NOMO-1 (cell line): ENCODE measurements at regions not wholly inside any gene's neighbourhood (a gene's known extent, or its start where the extent isn't known, plus 50 kb on each side); places are given as distances from the start of the nearest gene placed in this dataset.

ENCODE experiments used
- DNase-seq, 2 experiments: peaks; one replicate each; lab custom pipeline; 2025; ENCODE audit not compliant: unreplicated experiment in 2 of 2; lab: John Stamatoyannopoulos, UW

DNA sequence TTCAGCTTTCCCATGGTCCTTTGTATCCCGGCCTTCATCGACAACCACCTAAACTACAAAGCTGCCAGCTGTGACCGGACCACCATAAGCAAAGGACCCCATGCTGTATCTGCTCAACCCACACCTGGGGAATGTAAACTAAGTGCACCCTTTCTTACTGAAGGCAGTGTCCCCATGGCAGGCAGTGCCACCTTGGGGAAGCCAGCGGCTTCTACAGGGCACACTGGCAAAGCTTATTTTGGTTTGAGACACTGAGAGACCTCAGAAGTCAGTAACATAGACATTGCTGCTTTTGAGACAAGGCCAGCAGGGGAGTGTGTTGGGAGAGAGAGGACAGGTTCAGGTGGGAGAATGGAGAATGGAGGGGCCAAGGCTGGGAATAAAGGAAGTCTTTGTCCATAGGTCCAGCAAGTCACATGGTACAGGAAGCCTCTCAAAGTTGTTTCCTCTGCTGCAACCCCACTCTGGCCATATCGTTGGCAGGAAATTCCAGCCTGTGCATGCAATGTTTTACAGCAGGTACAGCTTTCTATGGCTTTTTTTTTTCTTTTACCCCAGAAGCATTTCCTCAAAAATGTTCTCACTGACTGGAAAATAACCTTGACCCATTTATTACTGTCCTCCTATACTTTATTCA, 85.9 kb upstream of the NPVF start:
- no peak for DNase-seq

DNA sequence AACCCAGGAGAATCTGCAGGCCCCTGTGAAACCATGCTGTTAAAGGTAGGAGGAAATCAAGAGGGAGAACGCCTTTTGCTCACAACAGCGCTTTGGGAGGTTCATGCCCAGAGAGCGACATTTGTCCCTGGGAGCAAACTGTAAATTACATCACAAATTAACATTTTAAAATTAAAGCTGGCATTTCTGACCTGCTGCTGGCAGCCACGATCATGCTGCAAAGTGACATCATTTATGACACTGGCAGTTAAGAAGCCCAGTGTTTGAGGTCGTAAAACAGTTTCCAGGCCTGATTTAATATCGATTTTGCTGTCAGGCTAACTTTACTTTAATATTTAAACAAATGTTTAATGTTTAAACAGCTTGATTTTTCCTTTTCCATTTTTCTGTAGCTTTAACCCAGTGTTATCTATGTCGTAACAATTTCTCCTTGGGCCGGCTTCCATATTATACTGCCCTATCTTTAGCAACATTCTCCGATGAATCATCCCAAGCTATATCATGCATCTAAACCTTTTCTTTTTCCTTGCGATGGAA, 86.5 kb upstream of the NPVF start:
- DNase-seq, result no peak

DNA sequence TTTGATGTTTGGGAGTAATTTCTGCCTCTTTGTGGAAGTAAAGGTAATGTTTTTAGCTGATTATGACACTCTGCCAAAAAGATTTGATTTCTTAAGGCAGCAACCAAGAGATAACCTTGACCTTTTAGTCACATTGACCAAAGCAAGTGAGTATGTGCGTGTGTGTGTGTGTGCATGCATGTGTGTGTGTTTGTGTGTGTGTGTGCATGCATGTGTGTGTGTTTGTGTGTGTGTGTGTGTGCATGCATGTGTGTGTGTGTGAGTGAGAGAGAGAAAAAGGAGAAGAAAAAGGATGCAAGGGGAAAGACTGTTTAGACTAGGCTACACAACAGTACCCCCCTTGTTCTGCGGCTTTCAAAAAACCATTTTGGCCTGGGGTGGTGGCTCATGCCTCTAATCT, 88.1 kb upstream of the NPVF start:
- no peak for DNase-seq

DNA sequence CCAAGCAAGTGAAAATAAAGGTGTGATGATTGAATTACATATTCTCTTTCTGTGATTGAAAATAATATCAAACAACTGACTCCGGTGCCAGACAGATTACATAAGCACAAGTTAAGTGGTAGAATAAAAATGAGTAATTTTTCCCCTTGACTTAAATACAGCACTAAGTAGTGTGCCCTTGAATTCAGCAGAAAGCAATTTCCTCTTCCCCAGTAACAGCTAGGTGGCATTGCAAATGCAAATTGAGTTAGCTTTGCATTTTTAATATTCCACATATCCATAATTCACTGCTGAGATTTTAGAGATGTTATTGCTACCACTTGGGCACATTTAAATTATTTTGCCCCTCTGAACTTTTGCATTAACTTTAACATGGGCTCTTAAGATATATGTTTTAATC, 89.8 kb upstream of the NPVF start:
- peak in 1 of 2 experiments; percentile 13 for DNase-seq

DNA sequence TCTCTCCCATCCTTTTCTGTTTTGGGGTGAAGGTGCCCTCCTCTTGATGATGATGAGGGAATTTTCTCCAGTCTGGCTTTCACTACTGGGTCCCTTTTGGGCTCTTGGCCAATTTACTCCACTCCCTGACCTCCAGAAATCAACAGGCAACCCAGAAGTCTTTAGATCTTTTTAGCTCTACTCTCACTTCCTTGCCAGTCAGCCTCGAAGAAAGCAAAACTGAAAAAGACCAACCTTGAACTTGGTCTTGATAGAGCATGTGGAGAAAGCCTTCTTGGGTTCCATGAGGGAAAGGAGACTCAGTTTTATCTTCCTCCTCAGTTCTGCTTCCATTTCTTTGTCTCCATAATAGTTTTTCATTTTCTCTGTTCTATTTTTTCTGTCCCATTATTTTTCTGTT, 91.4 kb upstream of the NPVF start:
- peak; percentile 19 to 45 for DNase-seq

DNA sequence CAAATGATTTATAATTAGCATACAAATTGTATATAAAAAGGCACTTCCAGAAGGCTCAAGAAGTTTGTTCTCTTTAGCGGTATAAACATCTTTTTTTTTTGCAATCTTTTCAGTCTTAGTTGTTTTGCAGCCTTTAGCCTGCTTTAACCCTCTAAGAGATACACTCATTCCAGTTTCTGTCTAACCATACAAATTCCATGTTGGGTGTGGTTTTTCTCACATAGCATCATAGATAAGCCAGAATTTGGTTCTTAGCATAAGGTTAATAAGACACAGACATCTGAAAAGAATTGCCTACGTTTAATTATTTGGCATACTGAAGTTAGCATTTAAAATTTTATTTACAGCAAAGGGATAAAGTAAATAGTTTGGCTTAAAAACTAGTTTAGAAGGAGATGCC, 92.5 kb upstream of the NPVF start:
- no peak for DNase-seq

DNA sequence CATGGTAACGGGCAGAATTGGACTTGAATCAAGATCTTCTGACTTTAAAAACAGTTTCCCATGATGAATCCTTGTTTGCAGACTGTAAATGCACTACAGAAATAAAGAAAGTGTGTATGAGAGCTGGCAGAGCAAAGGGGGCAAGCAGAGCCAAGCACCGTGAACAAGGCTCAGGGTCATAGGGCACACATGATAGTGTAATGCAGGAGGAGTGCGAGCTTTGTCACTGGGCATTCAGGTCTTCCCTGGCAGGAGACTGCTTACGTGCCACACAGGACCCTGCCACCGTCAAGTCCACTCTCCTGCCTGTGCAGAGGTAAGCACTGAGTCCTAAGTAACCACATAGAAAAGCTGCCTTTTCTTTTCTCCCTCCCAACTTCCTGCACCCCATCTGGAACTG, 93.1 kb upstream of the NPVF start:
- no peak for DNase-seq

DNA sequence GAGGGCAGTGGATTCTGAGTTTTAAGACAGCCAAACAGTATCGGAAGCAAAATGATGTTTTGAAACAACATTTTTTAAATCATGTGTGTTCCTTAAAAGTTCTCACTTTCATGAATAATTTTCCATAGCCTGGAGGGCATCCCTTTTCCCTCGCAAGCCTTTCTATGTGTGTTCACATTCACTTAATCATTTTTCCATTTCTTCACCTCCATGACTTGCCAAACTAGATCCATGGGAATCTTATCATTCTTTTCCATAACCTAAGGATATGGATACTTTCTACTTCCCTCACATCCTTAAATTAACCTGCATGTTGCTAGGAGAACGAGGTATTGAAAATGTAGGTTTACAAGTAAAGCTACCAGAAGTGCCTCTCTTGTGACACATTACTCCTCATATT, 94.2 kb upstream of the NPVF start:
- no peak for DNase-seq

DNA sequence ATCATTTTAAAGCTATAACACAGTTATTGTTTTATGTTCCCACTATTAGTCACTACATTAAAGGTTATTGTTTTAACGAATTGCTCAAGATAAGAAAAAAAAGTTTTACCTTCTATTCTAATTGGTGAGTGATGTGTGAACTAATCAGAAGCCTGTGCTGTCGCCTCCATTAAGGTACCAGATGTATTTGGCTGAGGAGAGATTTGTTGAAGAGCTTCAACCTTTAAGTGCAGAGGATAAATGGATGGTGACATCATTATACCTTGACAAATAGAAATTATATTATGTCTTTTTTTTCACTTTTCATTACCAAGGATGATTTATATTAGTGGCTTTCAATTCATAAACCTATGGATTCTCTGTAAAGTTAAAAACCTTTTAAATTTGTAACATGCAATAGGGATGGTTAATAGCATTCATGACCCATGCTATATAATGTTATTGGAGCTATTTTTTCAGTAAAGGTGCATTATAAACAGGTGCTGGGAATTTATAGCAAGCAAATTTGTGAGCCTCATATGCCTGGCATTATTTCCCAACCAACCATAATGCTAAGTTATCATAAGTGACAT, 97.0 kb upstream of the NPVF start:
- no peak for DNase-seq

DNA sequence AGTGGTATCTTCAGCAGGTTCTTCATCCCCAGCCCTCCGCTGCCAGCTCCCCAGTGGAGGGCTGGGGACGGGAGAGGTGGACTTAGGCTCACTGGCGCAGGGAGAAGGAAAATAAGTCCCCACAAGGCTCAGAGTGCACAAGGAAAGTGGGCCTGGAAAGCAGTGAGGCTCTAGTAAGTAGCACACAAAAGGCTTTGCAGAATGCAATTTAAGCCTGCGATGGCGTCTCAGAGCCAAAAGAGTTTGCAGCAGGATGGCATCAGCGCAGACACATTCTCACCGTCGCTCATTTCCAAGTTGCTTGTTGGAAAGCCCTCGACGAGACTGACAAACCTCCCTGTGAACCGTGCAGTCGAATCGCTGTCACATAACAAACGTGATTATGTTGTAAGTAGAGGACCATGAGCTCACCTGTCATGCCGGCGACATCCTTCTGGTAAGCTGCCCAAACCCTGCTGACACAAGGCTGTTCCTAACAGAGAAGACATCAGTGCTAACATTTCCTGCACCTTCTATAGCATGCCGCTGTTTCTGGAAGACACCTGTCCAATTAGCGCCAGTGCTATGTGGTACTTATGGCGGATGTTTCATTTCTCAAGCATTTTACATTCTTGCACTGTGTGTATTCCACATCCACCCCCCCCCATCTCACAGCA, 98.3 kb upstream of the NPVF start:
- no peak for DNase-seq

DNA sequence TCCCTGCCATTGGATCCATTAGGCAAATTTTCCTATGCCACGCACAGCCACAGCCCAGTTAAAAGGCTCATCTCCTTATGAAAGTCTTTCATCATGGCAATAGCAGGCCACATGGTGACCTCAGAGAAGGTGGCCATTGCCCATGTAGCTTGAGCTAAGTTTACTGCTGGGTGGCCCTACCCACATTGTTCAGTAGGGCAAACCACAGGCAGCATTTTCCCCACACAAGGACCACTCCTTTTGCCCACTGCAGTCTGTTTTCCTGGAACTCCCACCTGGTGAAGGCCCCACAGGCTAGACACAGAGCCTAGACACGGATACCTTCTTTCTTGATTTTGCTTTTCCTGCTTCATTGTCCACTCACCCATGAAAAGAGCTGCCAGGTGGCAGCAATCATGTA, 101.5 kb upstream of the NPVF start:
- DNase-seq, result no peak

DNA sequence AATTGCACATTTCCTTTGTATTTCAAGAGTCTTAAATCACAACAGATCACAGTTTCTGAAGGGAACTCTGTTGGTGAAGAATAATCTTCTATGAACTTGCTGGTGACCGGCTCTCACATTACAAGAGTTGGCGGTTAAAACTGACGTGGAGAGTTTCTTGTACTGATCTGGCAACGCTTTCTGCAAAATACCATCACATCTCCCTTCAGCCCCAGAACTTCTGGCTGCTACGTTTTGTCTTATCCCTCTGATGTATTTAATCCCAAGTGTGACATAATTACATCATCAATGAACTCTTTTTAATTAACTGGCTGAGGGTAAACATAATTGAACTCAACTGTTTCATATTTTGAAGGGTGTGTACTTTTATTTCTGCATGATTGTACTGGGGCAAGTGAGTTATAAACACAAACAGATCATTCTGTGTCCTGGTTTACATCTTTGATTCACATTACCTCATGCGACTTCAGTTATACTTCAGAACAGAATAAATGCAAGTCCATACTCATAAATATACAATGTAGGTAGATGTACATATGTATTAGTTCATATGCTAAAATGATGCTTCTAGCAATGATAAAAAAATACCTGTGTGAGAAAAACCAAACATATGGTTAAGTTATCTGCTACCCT, 105.1 kb upstream of the NPVF start:
- DNase-seq, result no peak

DNA sequence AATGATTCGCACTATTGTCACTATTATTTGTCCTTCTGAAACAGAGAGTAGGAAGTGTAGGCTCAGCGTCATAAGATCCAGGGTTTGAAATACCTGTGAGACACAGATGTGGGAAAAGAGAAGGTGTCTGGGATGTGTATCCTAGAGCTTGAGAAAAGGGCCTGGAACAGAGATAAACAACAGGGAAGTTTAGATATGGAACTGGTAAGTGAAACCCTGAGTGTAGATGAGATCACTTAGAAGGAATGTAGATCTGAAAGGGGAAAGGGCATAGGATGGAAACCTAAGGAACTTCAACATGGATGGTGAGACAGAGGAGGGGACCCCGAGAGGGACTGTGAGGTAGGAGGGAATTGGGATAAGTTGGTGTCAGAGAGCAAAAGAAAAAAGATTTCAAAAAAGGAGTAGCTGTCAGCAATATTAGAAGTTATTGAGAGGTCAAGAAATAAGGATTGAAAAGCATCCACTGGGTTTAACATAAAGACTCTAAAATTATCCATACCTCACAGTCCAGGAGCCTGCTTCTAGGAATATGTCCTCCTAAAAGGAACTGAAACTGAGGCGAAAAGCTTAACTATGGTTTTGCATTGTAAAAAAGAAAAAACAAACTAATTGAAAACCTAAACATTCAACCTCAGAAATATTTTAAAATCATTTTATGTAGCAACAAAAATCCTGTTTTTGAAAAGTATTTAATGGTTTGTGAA, 119.2 kb upstream of the NPVF start:
- DNase-seq, result peak in 1 of 2 experiments; percentile 26

DNA sequence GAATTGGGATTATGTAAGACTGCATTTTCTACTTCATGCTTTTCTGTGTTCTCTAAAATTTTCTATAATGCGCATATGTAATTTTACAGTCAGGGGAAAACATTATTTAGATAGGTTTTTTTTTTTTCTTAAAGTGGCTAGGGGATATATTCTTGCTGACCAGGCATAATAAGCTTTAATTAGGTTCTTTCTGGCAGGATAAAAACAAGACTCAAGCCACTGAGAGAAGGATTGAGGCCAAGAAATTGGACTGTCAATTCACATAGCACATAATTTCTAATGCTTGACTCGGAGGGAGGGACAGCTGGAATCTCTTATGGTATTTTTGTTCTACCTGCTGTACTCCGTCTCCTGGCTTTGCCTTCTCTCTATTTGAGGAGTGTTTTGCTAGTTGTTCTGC, 119.8 kb upstream of the NPVF start:
- DNase-seq, result no peak

DNA sequence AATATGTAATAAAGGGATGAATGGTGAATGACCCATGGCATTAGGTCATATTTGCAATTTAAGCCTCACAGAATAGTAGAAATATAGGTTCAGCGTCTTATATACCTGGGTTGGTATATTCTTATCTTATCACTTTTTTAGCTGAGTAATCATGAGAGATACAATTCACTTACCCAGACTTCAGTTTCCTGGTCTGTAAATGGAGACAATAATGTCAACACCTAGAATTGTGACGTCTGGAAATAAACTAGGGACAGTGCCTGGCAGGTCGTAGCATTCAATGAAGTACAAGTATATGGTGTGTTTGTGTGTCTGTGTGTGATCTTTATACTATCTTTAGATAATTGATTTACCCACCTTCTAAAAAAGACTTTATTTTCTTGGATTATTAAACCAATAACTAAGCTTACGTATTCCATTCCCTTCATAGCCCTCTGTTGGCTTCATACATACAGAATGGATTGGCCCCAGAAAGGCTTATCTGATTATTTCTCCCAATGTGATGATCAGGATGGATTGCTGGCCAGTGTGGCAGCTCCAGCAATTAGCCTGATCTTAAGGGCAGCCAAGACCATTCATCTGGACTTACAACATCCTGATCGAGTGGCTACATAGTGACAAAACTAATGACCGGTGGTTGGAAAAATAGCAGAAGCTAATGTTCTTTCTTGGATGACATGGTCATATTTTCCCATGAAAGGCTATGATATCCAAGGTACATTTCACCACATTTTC, 121.2 kb upstream of the NPVF start:
- DNase-seq, result no peak

DNA sequence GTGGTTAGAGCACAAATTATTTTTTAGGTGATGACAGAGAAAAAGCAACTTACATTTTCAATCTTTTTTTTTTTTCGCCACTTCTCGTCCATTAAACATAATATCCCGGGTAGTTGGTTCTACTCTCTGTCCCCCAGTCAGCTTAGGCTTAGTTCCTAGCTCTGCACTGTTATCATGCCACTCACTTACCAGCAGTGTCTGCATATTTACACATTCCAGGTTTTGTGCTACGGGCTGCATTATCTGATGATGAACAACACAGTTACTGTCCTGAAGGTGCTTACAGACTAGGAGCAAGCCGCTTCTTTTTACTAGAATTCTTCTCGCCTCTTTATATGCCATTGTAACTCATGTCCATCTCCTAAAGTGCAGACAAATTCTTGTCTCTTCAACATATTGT, 121.8 kb upstream of the NPVF start:
- no peak for DNase-seq

DNA sequence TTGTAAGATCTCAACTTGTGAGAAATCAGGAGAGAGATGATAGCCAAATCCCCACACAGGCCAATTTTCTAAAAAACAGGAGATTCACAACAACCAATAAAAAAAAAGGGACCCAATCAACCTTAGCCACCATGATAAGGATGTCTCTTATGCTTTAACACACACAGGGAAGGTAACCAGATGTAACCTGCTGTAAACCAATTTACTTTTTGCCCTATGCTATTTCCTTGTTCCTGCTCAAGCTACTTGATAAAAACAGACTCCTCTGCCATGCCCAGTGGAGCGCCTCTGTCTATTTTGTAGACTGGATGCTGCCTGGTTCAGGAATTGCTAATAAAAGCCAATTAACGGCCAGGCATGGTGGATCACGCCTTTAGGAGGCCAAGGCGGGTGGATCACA, 123.5 kb upstream of the NPVF start:
- DNase-seq, result no peak

DNA sequence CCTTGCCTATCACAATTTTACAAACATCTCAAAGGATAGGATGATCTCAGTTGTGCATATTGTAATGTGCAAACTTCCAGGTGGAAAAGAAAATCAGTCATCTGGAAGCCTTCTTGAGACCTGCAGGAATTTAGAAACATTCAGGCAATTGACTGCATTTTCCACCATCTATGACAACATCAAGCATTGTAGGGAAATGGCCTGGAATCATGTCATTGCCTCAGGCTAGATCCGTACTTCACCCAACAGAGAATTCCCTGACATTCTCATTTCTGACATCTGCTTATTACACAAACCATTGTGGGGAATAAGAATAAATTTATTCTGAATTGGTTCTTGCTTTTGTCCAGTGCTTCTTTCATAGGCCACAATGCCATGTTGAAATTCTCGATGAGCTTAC, 124.9 kb upstream of the NPVF start:
- no peak for DNase-seq

DNA sequence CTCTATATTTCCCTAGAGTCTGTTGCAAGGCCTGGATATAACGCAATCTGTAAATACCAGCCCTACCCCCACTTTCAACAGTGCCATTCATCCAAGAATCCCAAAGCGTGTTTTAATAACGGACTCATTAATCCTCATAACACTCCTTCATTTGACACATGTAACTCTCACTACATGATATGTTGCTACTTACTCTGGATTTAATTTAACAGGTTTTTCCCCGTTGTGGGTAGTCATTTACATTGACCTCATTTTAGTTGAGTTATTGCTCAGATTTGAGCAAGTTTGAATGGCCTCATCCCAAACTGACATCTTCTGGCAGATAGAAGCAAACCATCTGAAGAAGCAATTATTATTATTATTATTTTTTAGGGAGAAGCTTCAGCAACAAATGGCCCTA, 125.4 kb upstream of the NPVF start:
- DNase-seq, result no peak

DNA sequence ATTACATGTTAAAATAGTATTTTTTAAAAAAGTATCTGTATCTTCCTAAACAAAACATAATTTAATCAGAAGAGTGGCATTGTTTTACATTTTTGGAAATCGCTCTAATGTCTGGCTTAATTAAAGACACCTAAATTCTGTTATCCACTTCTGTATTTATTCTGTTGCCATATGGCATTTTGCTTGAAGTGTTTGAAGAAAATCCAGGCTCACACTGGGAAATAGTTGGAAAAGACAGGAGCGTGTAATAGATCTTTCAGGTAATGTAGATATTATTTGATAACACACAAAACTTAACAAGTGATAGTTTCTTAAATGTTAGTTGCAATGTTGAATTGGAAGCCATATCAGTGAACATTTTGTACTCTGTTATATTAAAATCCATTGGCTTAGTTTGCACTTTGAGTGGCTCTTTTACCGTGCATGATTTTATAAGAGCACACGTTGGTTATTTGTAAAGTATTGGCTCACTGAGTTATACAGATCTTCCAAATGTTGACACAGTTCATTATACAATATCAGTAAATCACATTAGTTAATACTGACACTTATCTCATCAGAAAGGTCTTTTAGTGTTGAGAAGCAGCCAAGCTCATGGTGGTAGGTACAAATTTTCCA, 128.4 kb upstream of the NPVF start:
- DNase-seq, result no peak
